ENCODE measurements at regions not wholly inside any gene's neighbourhood (a gene's known extent, or its start where the extent isn't known, plus 50 kb on each side); places are given as distances from the start of the nearest gene placed in this dataset.

- no peak for DNase-seq
These were observed 69.5 kb upstream of the GNAZ start for GRCh38 chr22:23000657-23001347.

- DNase-seq = no peak
These were observed 68.9 kb upstream of the GNAZ start for GRCh38 chr22:23001463-23001862.

GRCh38 chr22:23002612-23003180 lies 67.6 kb upstream of the GNAZ start:
- DNase-seq = no peak

- DNase-seq = no peak
These were observed 62.5 kb upstream of the GNAZ start for GRCh38 chr22:23007823-23008222.

GRCh38 chr22:23008896-23009295 lies 61.4 kb upstream of the GNAZ start:
- no peak for DNase-seq

Data from CD4-positive, alpha-beta T cell treated with Interleukin-6 for 4 hours (primary cell).